Smooth muscle cell (in vitro differentiated cells): ENCODE measurements at regions not wholly inside any gene's neighbourhood (a gene's known extent, or its start where the extent isn't known, plus 50 kb on each side); places are given as distances from the start of the nearest gene placed in this dataset.

Experiments used
- DNase-seq: peaks from one replicate; lab custom pipeline; 2025; ENCODE audit not compliant: unreplicated experiment; lab: John Stamatoyannopoulos, UW
- H2AFZ ChIP-seq: fragments of 200-600 bp; sonication (generic); 2 replicates; pipeline ENCODE4 v1.6.0; 2016; ENCODE audit warnings: antibody characterized with exemption, low read depth, mild to moderate bottlenecking
- H3F3A ChIP-seq: fragments of 200-600 bp; sonication (generic); 2 replicates; pipeline ENCODE4 v1.6.0; 2017; ENCODE audit warnings: antibody characterized with exemption, low read depth
- H3K27ac ChIP-seq: fragments of 200-600 bp; sonication (generic); 2 replicates; pipeline ENCODE4 v1.5.1; 2016; ENCODE audit warnings: low read depth, mild to moderate bottlenecking
- H3K27me3 ChIP-seq: fragments of 200-600 bp; sonication (generic); 2 replicates; pipeline ENCODE4 v1.6.1; 2016; ENCODE audit warnings: low read depth, mild to moderate bottlenecking
- H3K36me3 ChIP-seq: fragments of 200-600 bp; sonication (generic); 2 replicates; pipeline ENCODE4 v1.5.1; 2016; ENCODE audit warnings: low read depth
- H3K4me1 ChIP-seq: fragments of 200-600 bp; sonication (generic); 2 replicates; pipeline ENCODE4 v1.5.1; 2016; ENCODE audit warnings: low read depth
- H3K4me2 ChIP-seq: fragments of 200-600 bp; sonication (generic); 2 replicates; pipeline ENCODE4 v1.6.0; 2016; ENCODE audit warnings: mild to moderate bottlenecking
- H3K4me3 ChIP-seq: fragments of 200-600 bp; sonication (generic); 2 replicates; pipeline ENCODE4 v1.5.1; 2016; ENCODE audit warnings: mild to moderate bottlenecking
- H3K79me2 ChIP-seq: fragments of 200-600 bp; sonication (generic); 2 replicates; pipeline ENCODE4 v1.6.0; 2016; ENCODE audit warnings: low read depth, mild to moderate bottlenecking
- H3K9ac ChIP-seq: fragments of 200-600 bp; sonication (generic); 2 replicates; pipeline ENCODE4 v1.6.0; 2016; ENCODE audit warnings: low read depth
- H3K9me3 ChIP-seq: fragments of 200-600 bp; sonication (generic); replicated peaks from 2 replicates; pipeline ENCODE4 v1.5.1; 2016; ENCODE audit warnings: low read depth
- H4K20me1 ChIP-seq: fragments of 200-600 bp; sonication (generic); 2 replicates; pipeline ENCODE4 v1.6.0; 2016; ENCODE audit warnings: low read depth
- WGBS: methylation state at CpG from one replicate; pipeline ENCODE4 v1.1.7; 2016; ENCODE audit warnings: low lambda C conversion rate; 5-methylcytosine and 5-hydroxymethylcytosine counted together
- TF ChIP-seq, protein P1 (sequence below): fragments of 200-600 bp; sonication (generic); IDR thresholded peaks from 2 replicates; pipeline ENCODE4 v1.5.1; 2017; ENCODE audit warnings: borderline replicate concordance, mild to moderate bottlenecking, antibody characterized with exemption; ENCODE audit not compliant: insufficient read depth, poor library complexity, severe bottlenecking

DNA sequence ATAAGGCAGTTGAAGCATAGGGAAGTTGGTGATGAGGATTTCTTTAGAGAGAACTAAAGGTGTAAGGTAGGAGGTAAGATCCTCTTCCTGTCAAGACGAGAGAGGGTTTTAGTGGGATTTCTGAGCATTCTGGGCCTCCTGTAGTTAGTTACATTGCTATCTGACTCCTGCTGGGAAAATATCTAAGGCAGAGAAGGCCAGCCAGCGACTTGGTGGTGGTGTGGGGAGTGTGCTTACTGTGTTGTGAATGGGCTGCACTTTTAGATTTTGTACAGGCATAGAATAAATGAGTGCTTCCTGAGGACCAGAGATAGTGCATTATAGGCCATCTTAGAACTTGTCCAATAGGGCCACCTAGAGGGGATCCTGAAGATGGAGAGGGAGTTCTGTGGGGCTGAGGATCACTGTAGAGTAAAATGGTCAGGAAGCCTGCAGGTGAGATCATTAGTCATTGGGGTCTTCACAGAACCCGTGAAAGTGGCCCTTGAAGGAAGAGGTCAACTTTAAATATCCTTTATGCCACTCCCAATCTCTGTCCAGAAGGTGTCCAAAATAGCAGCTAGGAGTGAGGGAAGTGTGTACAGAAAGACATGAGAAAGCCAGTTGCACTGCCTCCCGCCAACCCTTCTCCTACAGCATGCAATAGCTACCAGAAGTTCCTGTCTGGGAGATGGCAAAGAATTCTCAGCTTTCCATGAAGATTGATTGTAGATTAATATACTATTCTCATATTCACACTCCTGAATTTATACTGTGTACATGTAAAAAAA lies 266.6 kb downstream of the POLR1F start:
- Histone ChIP-seq H4K20me1 (no peaks in the 10 kb centered on the region), H3F3A (no peaks in the 10 kb centered on the region), H3K36me3 (no peaks in the 10 kb centered on the region), H2AFZ (peak overlapping the region; percentile 85), H3K79me2 (no peaks in the 10 kb centered on the region), H3K9me3 (no peaks in the 10 kb centered on the region), H3K4me2 (peak overlapping the region; percentile 49), H3K4me3 (no peak overlapping the region), H3K27ac (peak overlapping the region; percentile 21), H3K27me3 (no peaks in the 10 kb centered on the region), H3K9ac (no peak overlapping the region), H3K4me1 (no peaks in the 10 kb centered on the region)
- 45% methylated on average over 4 of the region's 4 CpGs for WGBS
- DNase-seq: no peak
- TF ChIP-seq, protein P1, sequence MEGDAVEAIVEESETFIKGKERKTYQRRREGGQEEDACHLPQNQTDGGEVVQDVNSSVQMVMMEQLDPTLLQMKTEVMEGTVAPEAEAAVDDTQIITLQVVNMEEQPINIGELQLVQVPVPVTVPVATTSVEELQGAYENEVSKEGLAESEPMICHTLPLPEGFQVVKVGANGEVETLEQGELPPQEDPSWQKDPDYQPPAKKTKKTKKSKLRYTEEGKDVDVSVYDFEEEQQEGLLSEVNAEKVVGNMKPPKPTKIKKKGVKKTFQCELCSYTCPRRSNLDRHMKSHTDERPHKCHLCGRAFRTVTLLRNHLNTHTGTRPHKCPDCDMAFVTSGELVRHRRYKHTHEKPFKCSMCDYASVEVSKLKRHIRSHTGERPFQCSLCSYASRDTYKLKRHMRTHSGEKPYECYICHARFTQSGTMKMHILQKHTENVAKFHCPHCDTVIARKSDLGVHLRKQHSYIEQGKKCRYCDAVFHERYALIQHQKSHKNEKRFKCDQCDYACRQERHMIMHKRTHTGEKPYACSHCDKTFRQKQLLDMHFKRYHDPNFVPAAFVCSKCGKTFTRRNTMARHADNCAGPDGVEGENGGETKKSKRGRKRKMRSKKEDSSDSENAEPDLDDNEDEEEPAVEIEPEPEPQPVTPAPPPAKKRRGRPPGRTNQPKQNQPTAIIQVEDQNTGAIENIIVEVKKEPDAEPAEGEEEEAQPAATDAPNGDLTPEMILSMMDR: peak; percentile 54

DNA sequence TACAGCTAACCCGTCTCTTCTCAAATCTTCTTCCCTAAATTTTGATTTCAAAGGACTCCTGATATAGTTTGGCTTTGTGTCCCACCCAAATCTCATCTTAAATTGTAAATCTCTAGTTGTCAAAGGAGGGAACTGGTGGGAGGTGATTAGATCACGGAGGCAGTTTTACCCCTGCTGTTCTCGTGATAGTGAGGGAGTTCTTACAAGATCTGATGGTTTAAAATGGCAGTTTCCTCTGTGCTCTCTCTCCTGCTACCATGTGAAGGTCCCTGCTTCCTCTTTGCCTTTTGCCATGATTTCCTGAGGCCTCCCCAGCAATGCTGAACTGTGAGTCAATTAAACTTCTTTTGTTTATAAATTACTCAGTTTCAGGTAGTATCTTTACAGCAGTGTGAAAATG lies 269.3 kb downstream of the POLR1F start:
- Histone ChIP-seq H3K4me2 (no peak overlapping the region), H3K9me3 (no peaks in the 10 kb centered on the region), H2AFZ (peak overlapping the region; percentile 27), H3K4me1 (no peaks in the 10 kb centered on the region), H3K79me2 (no peaks in the 10 kb centered on the region), H3K4me3 (no peak overlapping the region), H3K27ac (no peak overlapping the region), H3K27me3 (no peaks in the 10 kb centered on the region), H3F3A (no peaks in the 10 kb centered on the region), H4K20me1 (no peaks in the 10 kb centered on the region), H3K9ac (no peak overlapping the region), H3K36me3 (no peaks in the 10 kb centered on the region)
- no peak for DNase-seq
- WGBS: 70% methylated on average over 3 of the region's 3 CpGs
- TF ChIP-seq, protein P1: no peak

DNA sequence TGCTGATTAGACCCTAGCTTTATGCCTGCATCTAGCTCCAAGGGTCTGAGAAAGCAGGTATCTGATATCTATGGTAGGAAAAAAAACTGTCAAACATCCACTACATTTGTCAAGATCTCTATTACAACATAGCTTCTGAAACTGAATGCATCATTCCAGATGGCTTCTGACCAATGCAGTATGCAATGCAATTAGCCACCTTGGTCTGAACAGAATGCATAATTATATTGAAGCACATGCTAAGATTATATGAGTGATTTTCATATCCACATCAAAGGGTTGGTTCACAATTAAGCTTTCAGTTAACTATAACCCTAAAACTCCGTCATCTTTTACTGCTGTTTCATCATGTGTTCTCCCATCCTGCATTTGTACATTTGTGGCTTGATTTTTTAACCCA lies 271.4 kb downstream of the POLR1F start:
- H3K9me3 ChIP-seq: no peaks in the 10 kb centered on the region
- no peaks in the 10 kb centered on the region for H3K4me1 ChIP-seq
- no peak overlapping the region for H3K4me3 ChIP-seq
- H2AFZ ChIP-seq: no peak overlapping the region
- H3K36me3 ChIP-seq: no peaks in the 10 kb centered on the region
- H3K4me2 ChIP-seq: no peak overlapping the region
- no peaks in the 10 kb centered on the region for H3K27me3 ChIP-seq
- no peak for DNase-seq
- no peak overlapping the region for H3K9ac ChIP-seq
- 79% methylated on average over 1 of the region's 1 CpG for WGBS
- no peaks in the 10 kb centered on the region for H4K20me1 ChIP-seq
- no peaks in the 10 kb centered on the region for H3F3A ChIP-seq
- no peak overlapping the region for H3K27ac ChIP-seq
- TF ChIP-seq, protein P1: no peak
- no peaks in the 10 kb centered on the region for H3K79me2 ChIP-seq

DNA sequence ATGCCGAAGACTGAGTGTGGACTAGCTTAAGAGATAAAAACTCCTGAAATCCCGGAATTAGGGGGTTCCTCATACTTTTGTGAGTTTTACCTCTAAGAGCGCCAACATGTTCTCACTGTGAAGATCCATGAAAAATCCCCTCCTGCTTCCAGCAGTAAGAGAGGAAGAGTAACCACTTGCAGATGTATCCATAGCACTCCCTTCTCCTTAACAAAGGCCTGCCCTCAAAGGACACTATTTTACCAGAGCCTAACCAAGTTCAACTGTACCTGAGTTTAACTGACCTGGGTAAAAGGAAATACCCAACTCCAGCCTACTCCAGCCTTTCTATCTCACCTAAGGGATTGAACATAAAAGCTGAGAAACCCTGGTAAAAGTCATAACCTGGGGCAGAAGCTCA lies 280.9 kb downstream of the POLR1F start:
- WGBS: 73% methylated on average over 3 of the region's 3 CpGs
- TF ChIP-seq, protein P1: no peak
- H3K4me1 ChIP-seq: no peaks in the 10 kb centered on the region
- H3K4me3 ChIP-seq: no peak overlapping the region
- no peaks in the 10 kb centered on the region for H3F3A ChIP-seq
- H3K4me2 ChIP-seq: no peak overlapping the region
- H3K79me2 ChIP-seq: no peaks in the 10 kb centered on the region
- no peaks in the 10 kb centered on the region for H3K36me3 ChIP-seq
- no peaks in the 10 kb centered on the region for H3K27me3 ChIP-seq
- H3K27ac ChIP-seq: no peak overlapping the region
- no peak for DNase-seq
- H3K9me3 ChIP-seq: no peaks in the 10 kb centered on the region
- H2AFZ ChIP-seq: no peak overlapping the region
- H3K9ac ChIP-seq: no peak overlapping the region
- no peaks in the 10 kb centered on the region for H4K20me1 ChIP-seq
